ENCODE measurements at regions not wholly inside any gene's neighbourhood (a gene's known extent, or its start where the extent isn't known, plus 50 kb on each side); places are given as distances from the start of the nearest gene placed in this dataset.

DNA sequence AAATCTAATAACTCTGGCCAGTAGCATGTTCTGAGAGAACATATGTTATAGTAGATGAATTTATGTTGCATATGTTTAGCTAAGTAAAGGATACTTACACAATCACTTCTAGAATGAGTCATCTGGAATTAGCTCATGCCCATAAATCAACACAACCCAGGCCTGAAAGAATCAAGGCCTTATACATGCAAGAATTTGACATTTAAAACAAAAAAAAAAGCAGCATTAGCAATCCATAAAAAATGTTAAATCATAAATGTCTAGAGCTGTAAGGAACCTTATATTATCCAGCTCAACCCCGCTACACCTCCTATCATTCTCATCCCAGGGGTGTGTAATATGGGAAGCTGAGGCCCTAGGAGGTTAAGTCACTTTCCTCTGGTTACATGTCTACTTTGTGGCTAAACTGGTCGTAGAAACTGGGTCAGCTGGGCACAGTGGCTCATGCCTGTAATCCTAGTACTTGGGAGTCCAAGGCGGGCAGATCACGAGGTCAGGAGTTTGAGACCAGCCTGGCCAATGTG lies 105.2 kb upstream of the CARMIL1 start:
- DNase-seq (ENCODE audit: extremely low spot score, insufficient read length, low read depth) (no peak), FAIRE-seq (no peak)

- DNase-seq (ENCODE audit: extremely low spot score, insufficient read length, low read depth) (no peak), FAIRE-seq (no peak)
Measured at GRCh38 chr6:25174678-25175077, 104.5 kb upstream of the CARMIL1 start.

GRCh38 chr6:25175196-25175595 lies 104.0 kb upstream of the CARMIL1 start:
- no peak for FAIRE-seq
- no peak for DNase-seq (ENCODE audit: extremely low spot score, insufficient read length, low read depth)

GRCh38 chr6:25175681-25176080 lies 103.5 kb upstream of the CARMIL1 start:
- DNase-seq (ENCODE audit: extremely low spot score, insufficient read length, low read depth): no peak
- no peak for FAIRE-seq

GRCh38 chr6:25176466-25176865 lies 102.7 kb upstream of the CARMIL1 start:
- FAIRE-seq (no peak), DNase-seq (ENCODE audit: extremely low spot score, insufficient read length, low read depth) (no peak)

DNA sequence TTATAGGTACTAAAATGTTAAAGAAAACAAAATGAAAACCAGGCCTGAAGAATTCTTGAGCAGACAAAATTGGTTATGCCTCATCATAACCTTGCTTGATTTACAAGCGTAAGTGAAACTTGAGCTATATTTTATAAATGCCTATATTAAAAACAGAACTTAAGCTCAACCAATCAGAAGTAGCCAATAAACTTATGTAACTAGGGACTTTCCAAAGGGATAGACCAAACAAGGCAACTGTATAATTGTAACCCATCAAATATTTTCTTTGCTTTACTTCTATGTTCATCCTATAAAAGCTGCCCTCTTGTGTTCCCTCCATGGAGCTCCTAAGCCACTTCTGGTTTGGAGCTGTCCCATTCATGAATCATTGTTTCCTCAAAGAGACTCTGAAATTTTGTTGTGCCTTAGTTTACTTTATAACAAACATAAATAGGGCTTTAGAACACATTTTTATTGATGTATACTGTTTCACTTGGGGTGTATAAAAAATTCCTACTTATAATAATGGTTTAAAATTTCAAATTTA lies 101.6 kb upstream of the CARMIL1 start:
- DNase-seq (ENCODE audit: extremely low spot score, insufficient read length, low read depth) (no peak), FAIRE-seq (no peak)

GRCh38 chr6:25178336-25179035 lies 100.7 kb upstream of the CARMIL1 start:
- FAIRE-seq: no peak
- DNase-seq (ENCODE audit: extremely low spot score, insufficient read length, low read depth): no peak

GRCh38 chr6:25179051-25179778 lies 100.0 kb upstream of the CARMIL1 start:
- FAIRE-seq (no peak), DNase-seq (ENCODE audit: extremely low spot score, insufficient read length, low read depth) (no peak)

DNA sequence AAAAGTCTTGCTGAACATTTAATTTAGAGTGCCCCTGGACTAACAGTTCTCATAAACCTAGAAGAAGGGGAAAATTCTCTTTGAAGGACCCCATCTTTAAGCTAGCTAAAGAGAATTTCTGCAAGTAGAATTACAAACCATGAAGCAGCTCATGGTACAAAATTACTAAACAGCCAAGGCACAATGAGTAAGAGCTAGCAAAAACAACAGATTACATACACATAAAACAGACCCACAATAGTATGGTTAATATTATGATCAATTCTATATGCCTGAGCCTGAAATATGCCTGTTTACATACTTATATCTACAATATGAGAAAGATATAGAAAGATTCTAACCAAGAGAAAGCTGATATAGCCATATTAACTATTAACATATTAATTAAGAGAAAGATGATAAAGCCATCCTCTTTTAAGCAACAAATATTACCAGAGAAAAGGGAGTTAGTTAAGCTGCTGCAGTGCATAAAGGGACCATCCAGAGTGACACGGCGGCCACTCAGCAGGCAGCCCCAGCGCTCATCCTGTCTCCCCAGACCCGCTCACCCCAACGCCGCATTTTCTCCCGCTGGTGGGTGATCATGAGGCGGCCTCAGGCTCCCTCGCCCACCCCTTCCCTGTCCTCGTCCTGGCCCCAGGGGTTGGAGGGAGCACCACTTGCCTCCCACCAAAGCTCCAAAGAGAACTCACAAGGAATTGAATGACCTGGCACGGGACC lies 98.4 kb upstream of the CARMIL1 start:
- DNase-seq (ENCODE audit: extremely low spot score, insufficient read length, low read depth) (no peak), FAIRE-seq (no peak)

- no peak for FAIRE-seq
- no peak for DNase-seq (ENCODE audit: extremely low spot score, insufficient read length, low read depth)
Measured at GRCh38 chr6:25181350-25181724, 97.8 kb upstream of the CARMIL1 start.

- FAIRE-seq: no peak
- DNase-seq (ENCODE audit: extremely low spot score, insufficient read length, low read depth): no peak
Measured at GRCh38 chr6:25181923-25182322, 97.3 kb upstream of the CARMIL1 start.

GRCh38 chr6:25186919-25187318 lies 92.3 kb upstream of the CARMIL1 start:
- no peak for DNase-seq (ENCODE audit: extremely low spot score, insufficient read length, low read depth)
- FAIRE-seq: no peak

- FAIRE-seq: no peak
- no peak for DNase-seq (ENCODE audit: extremely low spot score, insufficient read length, low read depth)
Measured at GRCh38 chr6:25188232-25188631, 90.9 kb upstream of the CARMIL1 start.

GRCh38 chr6:25192590-25193459 lies 86.3 kb upstream of the CARMIL1 start:
- DNase-seq (ENCODE audit: extremely low spot score, insufficient read length, low read depth) (no peak), FAIRE-seq (no peak)

DNA sequence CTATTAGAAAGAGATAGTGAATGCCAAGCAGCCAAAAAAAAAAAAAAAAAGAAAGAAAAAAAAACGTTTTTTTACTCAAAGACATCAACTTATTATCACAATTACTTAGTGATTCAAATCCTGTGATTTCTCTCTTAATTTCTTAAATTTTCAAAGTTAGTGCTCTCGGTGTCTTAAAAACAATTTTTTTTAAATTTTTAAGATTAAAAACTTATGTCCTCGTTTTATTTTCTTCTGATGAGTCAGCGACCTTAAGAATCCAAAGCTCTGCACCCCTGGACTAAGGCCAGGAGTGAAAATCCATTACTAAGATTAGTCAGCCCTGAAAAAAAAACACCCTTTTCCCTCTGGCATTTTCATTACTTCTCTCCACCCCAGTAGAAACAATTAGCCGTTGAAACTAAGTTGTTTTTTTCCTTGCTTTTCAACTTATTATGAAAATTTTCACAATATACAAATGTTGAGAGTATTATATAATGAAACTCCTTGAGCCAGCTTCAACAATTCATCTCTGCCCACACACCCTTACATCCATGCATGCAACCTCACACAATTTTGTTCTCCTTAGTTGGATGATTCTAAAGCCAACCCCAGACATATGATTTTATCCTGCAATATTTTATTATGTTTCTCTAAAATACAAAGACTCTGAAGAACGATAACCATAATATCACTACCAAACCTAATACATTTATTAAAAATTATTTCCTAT lies 85.6 kb upstream of the CARMIL1 start:
- FAIRE-seq (no peak), DNase-seq (ENCODE audit: extremely low spot score, insufficient read length, low read depth) (no peak)

DNA sequence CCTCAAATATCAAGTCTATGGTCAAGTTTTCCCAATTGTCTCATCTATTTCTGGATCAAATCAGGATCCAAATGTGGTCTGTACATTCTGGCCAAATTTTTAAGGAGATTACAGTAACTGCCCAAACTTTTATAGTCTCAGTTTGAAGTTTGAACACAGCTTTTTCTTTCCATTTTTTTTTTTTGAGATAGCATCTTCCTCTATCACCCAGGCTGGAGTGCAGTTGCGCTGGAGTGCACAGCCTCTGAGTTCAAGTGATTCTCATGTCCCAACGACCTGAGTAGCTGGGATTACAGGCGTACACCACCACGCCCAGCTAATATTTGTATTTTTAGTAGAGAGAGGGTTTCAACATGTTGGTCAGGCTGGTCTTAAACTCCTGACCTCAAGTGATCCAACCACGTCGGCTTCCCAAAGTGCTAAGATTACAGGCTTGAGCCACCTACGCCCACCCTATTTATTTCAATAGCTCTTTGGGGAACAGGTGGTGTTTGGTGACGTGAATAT lies 84.9 kb upstream of the CARMIL1 start:
- FAIRE-seq (no peak), DNase-seq (ENCODE audit: extremely low spot score, insufficient read length, low read depth) (no peak)

GRCh38 chr6:25196464-25196863 lies 82.7 kb upstream of the CARMIL1 start:
- no peak for DNase-seq (ENCODE audit: extremely low spot score, insufficient read length, low read depth)

DNA sequence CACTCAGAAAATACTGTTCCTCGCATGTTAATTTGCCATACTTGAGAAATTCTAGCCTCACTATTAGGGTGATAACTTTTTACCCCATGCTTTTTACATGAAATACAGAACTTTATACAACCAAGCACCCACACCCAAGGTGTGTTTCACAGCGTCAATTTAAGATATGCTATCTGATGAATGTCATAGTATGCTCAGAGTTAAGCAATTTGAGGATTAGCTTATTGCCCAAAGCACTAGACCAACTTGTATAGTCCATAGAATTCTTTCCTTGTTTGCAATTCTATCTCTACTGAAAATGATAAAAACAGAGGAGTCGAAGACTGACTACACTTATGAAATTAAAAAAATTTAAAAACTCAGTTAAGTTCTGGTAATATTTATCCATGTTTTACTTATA lies 82.1 kb upstream of the CARMIL1 start:
- DNase-seq (ENCODE audit: extremely low spot score, insufficient read length, low read depth): no peak
- FAIRE-seq: no peak

More at GRCh38 chr6:25196464-25196863, 82.7 kb upstream of the CARMIL1 start:
- no peak for FAIRE-seq

DNA sequence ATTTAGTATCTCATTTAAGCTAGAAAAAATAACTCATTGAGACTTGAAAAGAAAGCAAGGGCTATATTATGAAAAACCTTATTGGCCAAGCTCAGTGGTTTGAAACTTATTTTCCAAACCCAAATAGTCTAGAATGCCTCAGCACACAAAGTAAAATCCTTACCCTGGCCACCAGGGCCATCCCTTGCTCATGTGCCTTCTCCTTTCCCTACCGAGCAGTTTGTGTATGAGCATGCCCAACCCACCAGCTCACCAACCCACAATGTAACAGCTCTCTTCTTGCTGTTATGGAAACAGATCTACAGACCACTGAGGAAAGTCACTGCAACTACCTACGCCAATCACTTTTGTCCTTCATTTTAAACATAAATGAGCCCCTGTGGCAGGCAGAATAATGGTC lies 79.6 kb upstream of the CARMIL1 start:
- no peak for FAIRE-seq
- no peak for DNase-seq (ENCODE audit: extremely low spot score, insufficient read length, low read depth)

Measured in GM18507 (cell line).